Neural progenitor cell (in vitro differentiated cells): ENCODE measurements at regions not wholly inside any gene's neighbourhood (a gene's known extent, or its start where the extent isn't known, plus 50 kb on each side); places are given as distances from the start of the nearest gene placed in this dataset.

Experiments
- DNase-seq: peaks from one replicate; pipeline ENCODE4 v3.0.0-alpha.2; 2016; ENCODE audit warnings: low spot score
- H2AFZ ChIP-seq: fragments of 200-600 bp; sonication (generic); replicated peaks from 2 replicates; pipeline ENCODE4 v1.6.1; 2016; ENCODE audit warnings: antibody characterized with exemption
- H3F3A ChIP-seq: fragments of 200-600 bp; sonication (generic); 2 replicates; pipeline ENCODE4 v1.6.1; 2016; ENCODE audit warnings: antibody characterized with exemption, low read depth
- H3K27ac ChIP-seq: fragments of 200-600 bp; sonication (generic); 2 replicates; pipeline ENCODE4 v1.5.1; 2016; ENCODE audit warnings: mild to moderate bottlenecking
- H3K27me3 ChIP-seq: fragments of 200-600 bp; sonication (generic); 2 replicates; pipeline ENCODE4 v1.6.1; 2016; ENCODE audit warnings: mild to moderate bottlenecking, moderate library complexity
- H3K36me3 ChIP-seq: fragments of 200-600 bp; sonication (generic); 2 replicates; pipeline ENCODE4 v1.5.1; 2016
- H3K4me1 ChIP-seq: fragments of 200-600 bp; sonication (generic); 2 replicates; pipeline ENCODE4 v1.6.1; 2016; ENCODE audit warnings: mixed run types
- H3K4me2 ChIP-seq: fragments of 200-600 bp; sonication (generic); 2 replicates; pipeline ENCODE4 v1.6.1; 2016
- H3K4me3 ChIP-seq: fragments of 200-600 bp; sonication (generic); 2 replicates; pipeline ENCODE4 v1.5.1; 2016
- H3K79me2 ChIP-seq: fragments of 200-600 bp; sonication (generic); 2 replicates; pipeline ENCODE4 v1.6.1; 2016; ENCODE audit warnings: low read depth
- H3K9ac ChIP-seq: fragments of 200-600 bp; sonication (generic); 2 replicates; pipeline ENCODE4 v1.6.1; 2016
- H3K9me3 ChIP-seq: fragments of 200-600 bp; sonication (generic); 2 replicates; pipeline ENCODE4 v1.5.1; 2016; ENCODE audit warnings: low read depth
- H4K20me1 ChIP-seq: fragments of 200-600 bp; sonication (generic); 2 replicates; pipeline ENCODE4 v1.6.1; 2016; ENCODE audit warnings: low read depth
- H3K27ac Mint-ChIP-seq: 3 replicates; pipeline ENCODE4 v1.8.0; 2021; ENCODE audit warnings: mixed read lengths
- H3K27me3 Mint-ChIP-seq: 2 replicates; pipeline ENCODE4 v1.8.0; 2022; ENCODE audit warnings: low read depth, mild to moderate bottlenecking, inconsistent platforms, moderate library complexity, mixed read lengths; ENCODE audit not compliant: insufficient read depth
- H3K36me3 Mint-ChIP-seq: 3 replicates; pipeline ENCODE4 v1.8.0; 2021; ENCODE audit warnings: mixed read lengths
- H3K4me1 Mint-ChIP-seq: 3 replicates; pipeline ENCODE4 v1.8.0; 2021; ENCODE audit warnings: mixed read lengths
- H3K4me3 Mint-ChIP-seq: 3 replicates; pipeline ENCODE4 v1.8.0; 2021; ENCODE audit warnings: mild to moderate bottlenecking, moderate library complexity, mixed read lengths
- H3K9me3 Mint-ChIP-seq: 3 replicates; pipeline ENCODE4 v1.8.0; 2020; ENCODE audit warnings: mixed read lengths
- CTCF ChIP-seq: fragments of 200-600 bp; sonication (generic); IDR thresholded peaks from 2 replicates; pipeline ENCODE4 v1.5.1; 2017; ENCODE audit warnings: antibody characterized with exemption, mild to moderate bottlenecking
- EZH2 ChIP-seq: fragments of 200-600 bp; sonication (generic); IDR thresholded peaks from 2 replicates; pipeline ENCODE4 v1.6.1; 2017; ENCODE audit warnings: antibody characterized with exemption, mild to moderate bottlenecking, moderate library complexity
- EZH2phosphoT487 ChIP-seq: fragments of 200-600 bp; sonication (generic); IDR thresholded peaks from 2 replicates; pipeline ENCODE4 v1.6.1; 2017; ENCODE audit warnings: antibody characterized with exemption

- Mint-ChIP-seq H3K4me1 (peaks cover 24% of the 10 kb centered on the region), H3K27me3 (no peaks in the 10 kb centered on the region), H3K4me3 (no peak overlapping the region), H3K36me3 (no peaks in the 10 kb centered on the region), H3K9me3 (peaks cover 3% of the 10 kb centered on the region), H3K27ac (peak overlapping the region; percentile 52)
- DNase-seq: no peak
- Histone ChIP-seq H3F3A (no peaks in the 10 kb centered on the region), H3K27me3 (no peaks in the 10 kb centered on the region), H3K4me3 (no peak overlapping the region), H3K4me2 (no peak overlapping the region), H3K4me1 (peaks cover 7% of the 10 kb centered on the region), H3K36me3 (no peaks in the 10 kb centered on the region), H3K79me2 (no peaks in the 10 kb centered on the region), H2AFZ (no peak overlapping the region), H3K9me3 (no peaks in the 10 kb centered on the region), H3K9ac (no peak overlapping the region), H4K20me1 (no peaks in the 10 kb centered on the region), H3K27ac (no peak overlapping the region)
- TF ChIP-seq CTCF (no peak), EZH2 (no peak), EZH2phosphoT487 (no peak)
Observed at GRCh38 chr4:131119661-131120060, 2023.7 kb downstream of the C4orf33 start.

GRCh38 chr4:131137196-131137595 lies 2011.9 kb upstream of the PCDH10 start:
- Histone ChIP-seq H4K20me1 (no peaks in the 10 kb centered on the region), H3K79me2 (no peaks in the 10 kb centered on the region), H3K36me3 (no peaks in the 10 kb centered on the region), H3K4me3 (no peak overlapping the region), H2AFZ (peak overlapping the region; percentile 57), H3K27ac (no peak overlapping the region), H3K9ac (no peak overlapping the region), H3F3A (no peaks in the 10 kb centered on the region), H3K4me1 (peaks cover 4% of the 10 kb centered on the region), H3K4me2 (no peak overlapping the region), H3K9me3 (no peaks in the 10 kb centered on the region), H3K27me3 (no peaks in the 10 kb centered on the region)
- H3K4me3 Mint-ChIP-seq: no peak overlapping the region
- peaks cover 2% of the 10 kb centered on the region for H3K9me3 Mint-ChIP-seq
- H3K4me1 Mint-ChIP-seq: no peaks in the 10 kb centered on the region
- DNase-seq: no peak
- no peak overlapping the region for H3K27ac Mint-ChIP-seq
- H3K27me3 Mint-ChIP-seq: peaks cover 5% of the 10 kb centered on the region
- TF ChIP-seq EZH2phosphoT487 (no peak), CTCF (no peak), EZH2 (no peak)
- no peaks in the 10 kb centered on the region for H3K36me3 Mint-ChIP-seq

- H3K27me3 ChIP-seq: no peaks in the 10 kb centered on the region
- H3K27ac ChIP-seq: no peak overlapping the region
- Mint-ChIP-seq H3K36me3 (no peaks in the 10 kb centered on the region), H3K9me3 (no peaks in the 10 kb centered on the region), H3K4me3 (no peak overlapping the region), H3K27ac (no peak overlapping the region), H3K27me3 (no peaks in the 10 kb centered on the region), H3K4me1 (peaks cover 17% of the 10 kb centered on the region)
- no peaks in the 10 kb centered on the region for H3K4me1 ChIP-seq
- no peak overlapping the region for H3K4me2 ChIP-seq
- no peak for DNase-seq
- H3K4me3 ChIP-seq: no peak overlapping the region
- no peak overlapping the region for H3K9ac ChIP-seq
- no peaks in the 10 kb centered on the region for H4K20me1 ChIP-seq
- H2AFZ ChIP-seq: no peak overlapping the region
- no peaks in the 10 kb centered on the region for H3K9me3 ChIP-seq
- no peaks in the 10 kb centered on the region for H3F3A ChIP-seq
- TF ChIP-seq CTCF: no peak
- no peak for TF ChIP-seq EZH2
- no peak for TF ChIP-seq EZH2phosphoT487
- H3K79me2 ChIP-seq: no peaks in the 10 kb centered on the region
- no peaks in the 10 kb centered on the region for H3K36me3 ChIP-seq
Observed at GRCh38 chr4:131159261-131159660, 1989.8 kb upstream of the PCDH10 start.

GRCh38 chr4:131192318-131192717 lies 1956.8 kb upstream of the PCDH10 start:
- Mint-ChIP-seq H3K9me3 (no peaks in the 10 kb centered on the region), H3K27ac (no peak overlapping the region), H3K36me3 (no peaks in the 10 kb centered on the region), H3K27me3 (peaks cover 2% of the 10 kb centered on the region), H3K4me3 (no peak overlapping the region), H3K4me1 (no peaks in the 10 kb centered on the region)
- no peaks in the 10 kb centered on the region for H4K20me1 ChIP-seq
- H2AFZ ChIP-seq: no peak overlapping the region
- TF ChIP-seq EZH2 (no peak), EZH2phosphoT487 (no peak), CTCF (no peak)
- H3K9me3 ChIP-seq: no peaks in the 10 kb centered on the region
- no peak overlapping the region for H3K4me2 ChIP-seq
- H3K27me3 ChIP-seq: no peaks in the 10 kb centered on the region
- no peaks in the 10 kb centered on the region for H3F3A ChIP-seq
- no peak overlapping the region for H3K27ac ChIP-seq
- H3K36me3 ChIP-seq: peaks cover 5% of the 10 kb centered on the region
- H3K4me1 ChIP-seq: no peaks in the 10 kb centered on the region
- H3K4me3 ChIP-seq: no peak overlapping the region
- no peak for DNase-seq
- no peaks in the 10 kb centered on the region for H3K79me2 ChIP-seq
- H3K9ac ChIP-seq: no peak overlapping the region
